Mesendoderm (in vitro differentiated cells): ENCODE measurements at regions not wholly inside any gene's neighbourhood (a gene's known extent, or its start where the extent isn't known, plus 50 kb on each side); places are given as distances from the start of the nearest gene placed in this dataset.
A peak's percentile ranks its signal among the peaks of the same experiment; 100 is the strongest.

Experiments
- DNase-seq: peaks from one replicate; pipeline ENCODE4 v3.0.0; 2013
- H2AK5ac ChIP-seq: 2 replicates; pipeline ENCODE4 v1.6.1; 2013; ENCODE audit warnings: low read length, inconsistent platforms
- H2BK120ac ChIP-seq: 2 replicates; pipeline ENCODE4 v1.6.1; 2013; ENCODE audit warnings: low read depth, mild to moderate bottlenecking, low read length, moderate library complexity, mixed read lengths
- H2BK15ac ChIP-seq: replicated peaks from 2 replicates; pipeline ENCODE4 v1.6.1; 2013; ENCODE audit warnings: low read depth, mild to moderate bottlenecking, moderate library complexity
- H2BK5ac ChIP-seq: 2 replicates; pipeline ENCODE4 v1.6.1; 2013; ENCODE audit warnings: low read length, inconsistent platforms
- H3K18ac ChIP-seq: 2 replicates; pipeline ENCODE4 v1.6.1; 2013; ENCODE audit warnings: mild to moderate bottlenecking, low read length, mixed read lengths
- H3K23ac ChIP-seq: one replicate; pipeline ENCODE4 v1.6.1; 2013; ENCODE audit warnings: low read length
- H3K27ac ChIP-seq: 2 replicates; pipeline ENCODE4 v1.5.1; 2013; ENCODE audit warnings: low read depth, mild to moderate bottlenecking, inconsistent platforms, low read length, moderate library complexity
- H3K27me3 ChIP-seq: 2 replicates; pipeline ENCODE4 v1.6.1; 2013; ENCODE audit warnings: low read length, control low read depth, mild to moderate bottlenecking, inconsistent platforms; ENCODE audit not compliant: insufficient read depth, poor library complexity
- H3K36me3 ChIP-seq: 2 replicates; pipeline ENCODE4 v1.6.1; 2013; ENCODE audit warnings: low read length, inconsistent platforms; ENCODE audit not compliant: control insufficient read depth, insufficient read depth
- H3K4ac ChIP-seq: one replicate; pipeline ENCODE4 v1.6.1; 2013; ENCODE audit warnings: low read depth, mild to moderate bottlenecking, low read length, moderate library complexity
- H3K4me1 ChIP-seq: 2 replicates; pipeline ENCODE4 v1.6.1; 2013; ENCODE audit warnings: low read depth, low read length, inconsistent platforms; ENCODE audit not compliant: control insufficient read depth
- H3K4me2 ChIP-seq: 2 replicates; pipeline ENCODE4 v1.6.1; 2013; ENCODE audit warnings: low read length
- H3K4me3 ChIP-seq: 2 replicates; pipeline ENCODE4 v1.5.1; 2013; ENCODE audit warnings: mild to moderate bottlenecking, low read length
- H3K56ac ChIP-seq: one replicate; pipeline ENCODE4 v1.6.1; 2013; ENCODE audit warnings: low read length
- H3K79me1 ChIP-seq: 2 replicates; pipeline ENCODE4 v1.6.1; 2013; ENCODE audit warnings: low read length, inconsistent platforms
- H3K79me2 ChIP-seq: 2 replicates; pipeline ENCODE4 v1.6.1; 2013; ENCODE audit warnings: mild to moderate bottlenecking, low read length; ENCODE audit not compliant: control insufficient read depth, insufficient read depth
- H3K9ac ChIP-seq: 2 replicates; pipeline ENCODE4 v1.6.1; 2013; ENCODE audit warnings: low read length, inconsistent platforms
- H4K5ac ChIP-seq: one replicate; pipeline ENCODE4 v1.6.1; 2013; ENCODE audit warnings: low read length
- H4K8ac ChIP-seq: one replicate; pipeline ENCODE4 v1.6.1; 2013; ENCODE audit warnings: low read depth, mild to moderate bottlenecking, control low read depth, low read length, moderate library complexity
- WGBS: extraction: QIAGEN DNeasy Blood & Tissue Kit; methylation state at CpG from one replicate; pipeline ENCODE4 v1.1.7; 2013; ENCODE audit warnings: low lambda C conversion rate, missing lambda C conversion rate; ENCODE audit not compliant: insufficient coverage; ENCODE audit errors: extremely low coverage; 5-methylcytosine and 5-hydroxymethylcytosine counted together

DNA sequence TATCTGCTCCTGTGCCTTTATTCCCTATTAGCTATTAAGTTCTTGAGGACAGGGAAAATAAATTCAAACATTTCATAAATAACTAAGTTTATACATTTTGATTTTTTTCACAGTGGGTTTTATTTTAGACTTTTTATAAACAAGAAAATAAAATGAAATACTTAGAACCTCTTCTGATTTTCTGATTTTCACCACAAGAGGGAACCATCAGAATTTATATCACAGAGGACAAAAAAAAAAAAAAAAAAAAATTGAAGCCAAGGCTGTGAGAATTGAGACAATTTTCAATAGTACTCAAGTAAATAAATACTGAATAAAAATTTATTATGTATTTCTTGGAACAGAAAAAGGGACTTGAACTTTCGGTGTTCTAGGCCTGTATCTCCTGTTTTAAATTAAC is 288.1 kb downstream of the SH3BGRL start:
- no peak overlapping the region for H3K4me3 ChIP-seq
- no peak overlapping the region for H2BK5ac ChIP-seq
- H3K56ac ChIP-seq, result no peak overlapping the region
- H3K4me1 ChIP-seq, result no peaks in the 10 kb centered on the region
- H3K79me2 ChIP-seq, result no peaks in the 10 kb centered on the region
- no peaks in the 10 kb centered on the region for H3K27me3 ChIP-seq
- no peaks in the 10 kb centered on the region for H3K36me3 ChIP-seq
- H3K23ac ChIP-seq, result no peak overlapping the region
- H3K79me1 ChIP-seq, result no peaks in the 10 kb centered on the region
- no peak overlapping the region for H3K4ac ChIP-seq
- no peak overlapping the region for H4K8ac ChIP-seq
- no peak overlapping the region for H4K5ac ChIP-seq
- DNase-seq, result peak; percentile 2
- WGBS, result no CpG with 5 or more reads among the region's 1 CpG
- H3K18ac ChIP-seq, result no peak overlapping the region
- no peak overlapping the region for H3K9ac ChIP-seq
- H2BK15ac ChIP-seq, result no peak overlapping the region
- H2BK120ac ChIP-seq, result no peak overlapping the region
- H3K27ac ChIP-seq, result no peak overlapping the region
- no peak overlapping the region for H3K4me2 ChIP-seq
- H2AK5ac ChIP-seq, result no peak overlapping the region

DNA sequence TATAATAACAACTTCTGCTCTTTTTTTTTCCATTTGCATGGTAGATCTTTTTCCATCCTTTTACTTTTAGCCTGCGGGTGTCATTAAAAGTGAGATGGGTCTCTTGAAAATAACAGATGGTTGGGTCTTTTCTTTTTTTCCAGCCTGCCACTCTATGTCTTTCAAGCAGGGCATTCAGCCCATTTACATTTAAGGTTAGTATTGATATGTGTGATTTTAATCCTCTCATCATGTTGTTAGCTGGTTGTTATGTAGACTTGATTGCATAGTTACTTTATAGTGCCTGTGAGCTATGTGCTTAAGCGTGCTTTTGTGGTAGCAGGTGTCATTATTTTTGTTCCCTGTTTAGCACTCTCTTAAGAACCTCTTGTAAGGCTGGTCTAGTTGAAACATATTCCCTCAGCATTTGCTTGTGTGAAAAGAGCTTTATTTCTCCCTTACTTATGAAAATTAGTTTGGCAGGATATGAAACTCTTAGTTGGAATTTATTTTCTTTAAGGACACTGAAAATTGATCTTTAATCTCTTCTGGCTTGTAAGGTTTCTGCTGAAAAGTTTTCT is 326.1 kb downstream of the SH3BGRL start:
- no peaks in the 10 kb centered on the region for H3K4me1 ChIP-seq
- H2BK5ac ChIP-seq, result no peak overlapping the region
- H3K27ac ChIP-seq, result no peak overlapping the region
- H3K4me3 ChIP-seq, result no peak overlapping the region
- no peak overlapping the region for H2AK5ac ChIP-seq
- DNase-seq, result no peak
- H3K56ac ChIP-seq, result no peak overlapping the region
- WGBS, result no CpG with 5 or more reads among the region's 2 CpGs
- no peaks in the 10 kb centered on the region for H3K36me3 ChIP-seq
- no peaks in the 10 kb centered on the region for H3K79me2 ChIP-seq
- H3K4me2 ChIP-seq, result no peak overlapping the region
- no peak overlapping the region for H4K8ac ChIP-seq
- H2BK120ac ChIP-seq, result no peak overlapping the region
- no peak overlapping the region for H3K23ac ChIP-seq
- H3K9ac ChIP-seq, result no peak overlapping the region
- no peak overlapping the region for H2BK15ac ChIP-seq
- H3K18ac ChIP-seq, result no peak overlapping the region
- no peaks in the 10 kb centered on the region for H3K79me1 ChIP-seq
- no peak overlapping the region for H4K5ac ChIP-seq
- no peaks in the 10 kb centered on the region for H3K27me3 ChIP-seq
- H3K4ac ChIP-seq, result no peak overlapping the region

DNA sequence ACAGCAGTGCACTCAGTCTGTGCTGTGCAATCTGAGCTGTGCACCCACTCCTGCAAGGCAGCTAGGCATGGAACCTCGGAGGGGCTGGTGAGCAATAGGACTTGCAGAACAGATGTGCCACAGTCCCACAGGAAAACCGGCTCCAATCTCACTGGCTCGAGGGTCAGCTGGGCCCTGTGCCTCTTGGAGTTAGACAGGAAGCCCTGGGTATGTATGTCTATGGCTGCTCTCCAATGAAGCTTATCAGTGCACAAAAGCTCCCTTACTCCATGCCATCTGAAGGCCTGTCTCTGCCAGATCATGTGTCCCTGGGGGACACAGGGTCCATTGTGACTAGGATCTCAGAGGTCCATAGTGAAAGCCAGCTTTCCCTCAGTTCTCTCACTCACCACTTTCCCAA is 335.8 kb downstream of the SH3BGRL start:
- H3K18ac ChIP-seq, result no peak overlapping the region

GRCh38 chrX:81542255-81542654 is 340.4 kb downstream of the SH3BGRL start:
- H2BK15ac ChIP-seq, result no peak overlapping the region
- H2AK5ac ChIP-seq, result no peak overlapping the region
- H3K4me3 ChIP-seq, result no peak overlapping the region
- H3K27me3 ChIP-seq, result no peaks in the 10 kb centered on the region
- H3K27ac ChIP-seq, result no peak overlapping the region
- DNase-seq, result peak; percentile 12
- H3K79me2 ChIP-seq, result no peaks in the 10 kb centered on the region
- H3K4ac ChIP-seq, result no peak overlapping the region
- H2BK5ac ChIP-seq, result no peak overlapping the region
- no peaks in the 10 kb centered on the region for H3K79me1 ChIP-seq
- no peak overlapping the region for H3K56ac ChIP-seq
- no peak overlapping the region for H2BK120ac ChIP-seq
- H3K36me3 ChIP-seq, result no peaks in the 10 kb centered on the region
- no peak overlapping the region for H3K18ac ChIP-seq
- WGBS, result no CpG with 5 or more reads among the region's 2 CpGs
- no peak overlapping the region for H3K4me2 ChIP-seq
- no peak overlapping the region for H4K8ac ChIP-seq
- H3K9ac ChIP-seq, result no peak overlapping the region
- H3K23ac ChIP-seq, result no peak overlapping the region
- H4K5ac ChIP-seq, result no peak overlapping the region
- no peaks in the 10 kb centered on the region for H3K4me1 ChIP-seq

More for the DNA sequence above, 335.8 kb downstream of the SH3BGRL start:
- Histone ChIP-seq H3K36me3 (no peaks in the 10 kb centered on the region), H3K4me3 (no peak overlapping the region), H2BK5ac (no peak overlapping the region), H3K79me2 (no peaks in the 10 kb centered on the region), H3K4ac (no peak overlapping the region), H3K79me1 (no peaks in the 10 kb centered on the region), H3K27me3 (no peaks in the 10 kb centered on the region), H2AK5ac (no peak overlapping the region), H3K27ac (no peak overlapping the region), H3K9ac (no peak overlapping the region), H2BK15ac (no peak overlapping the region), H2BK120ac (no peak overlapping the region), H3K4me2 (no peak overlapping the region), H4K8ac (no peak overlapping the region), H3K23ac (no peak overlapping the region), H3K56ac (no peak overlapping the region), H3K4me1 (no peaks in the 10 kb centered on the region), H4K5ac (no peak overlapping the region)
- no peak for DNase-seq
- WGBS, result no CpG with 5 or more reads among the region's 3 CpGs

- Histone ChIP-seq H3K4ac (no peak overlapping the region), H3K23ac (no peak overlapping the region), H3K4me2 (no peak overlapping the region), H3K79me2 (no peaks in the 10 kb centered on the region), H3K9ac (no peak overlapping the region), H3K56ac (no peak overlapping the region), H3K27ac (no peak overlapping the region), H3K79me1 (no peaks in the 10 kb centered on the region), H3K36me3 (no peaks in the 10 kb centered on the region), H2BK15ac (no peak overlapping the region), H3K27me3 (no peaks in the 10 kb centered on the region), H3K4me1 (no peaks in the 10 kb centered on the region), H2BK5ac (no peak overlapping the region), H3K4me3 (no peak overlapping the region), H2BK120ac (no peak overlapping the region), H4K5ac (no peak overlapping the region), H2AK5ac (no peak overlapping the region), H4K8ac (no peak overlapping the region), H3K18ac (no peak overlapping the region)
- no peak for DNase-seq
- WGBS, result no CpG with 5 or more reads among the region's 4 CpGs
Measured at GRCh38 chrX:81556880-81557279, 355.0 kb downstream of the SH3BGRL start.

DNA sequence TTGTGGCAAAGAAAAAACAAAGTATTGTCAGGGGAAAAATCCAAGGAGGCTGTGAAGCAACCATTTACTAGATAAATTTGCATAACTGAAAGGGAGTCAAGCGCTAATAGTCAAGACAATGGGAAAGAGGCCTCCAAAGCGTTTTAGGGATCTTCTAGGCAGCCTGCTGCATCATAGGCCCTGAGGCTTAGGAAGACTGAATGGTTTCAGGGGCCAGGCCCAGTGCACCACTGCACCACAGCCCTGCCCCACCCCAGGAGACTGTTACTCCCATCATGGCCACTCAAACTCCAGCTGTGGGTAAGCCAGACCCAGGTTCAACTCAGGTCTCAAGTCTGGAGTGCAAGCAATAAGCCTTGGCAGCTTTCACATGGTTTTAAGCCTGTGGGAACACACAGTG is 362.9 kb downstream of the SH3BGRL start:
- H2BK5ac ChIP-seq, result no peak overlapping the region

More for the DNA sequence above, 362.9 kb downstream of the SH3BGRL start:
- WGBS, result no CpG with 5 or more reads among the region's 2 CpGs
- no peak overlapping the region for H3K27ac ChIP-seq
- DNase-seq, result peak; percentile 1
- no peak overlapping the region for H3K23ac ChIP-seq
- H3K4me1 ChIP-seq, result no peaks in the 10 kb centered on the region
- no peak overlapping the region for H2AK5ac ChIP-seq
- no peak overlapping the region for H3K4me3 ChIP-seq
- H3K79me1 ChIP-seq, result no peaks in the 10 kb centered on the region
- no peak overlapping the region for H2BK120ac ChIP-seq
- H3K9ac ChIP-seq, result no peak overlapping the region
- no peak overlapping the region for H4K5ac ChIP-seq
- no peak overlapping the region for H3K56ac ChIP-seq
- no peak overlapping the region for H2BK15ac ChIP-seq
- no peaks in the 10 kb centered on the region for H3K36me3 ChIP-seq
- no peak overlapping the region for H3K4me2 ChIP-seq
- no peak overlapping the region for H3K18ac ChIP-seq
- no peaks in the 10 kb centered on the region for H3K27me3 ChIP-seq
- H3K4ac ChIP-seq, result no peak overlapping the region
- no peaks in the 10 kb centered on the region for H3K79me2 ChIP-seq
- H4K8ac ChIP-seq, result no peak overlapping the region
